ENCODE measurements at regions not wholly inside any gene's neighbourhood (a gene's known extent, or its start where the extent isn't known, plus 50 kb on each side); places are given as distances from the start of the nearest gene placed in this dataset.
"Not testable (repeated sequence)": the region's sequence is repeated elsewhere in the genome, so short reads cannot be mapped to it uniquely, and the experiment has no call there.

DNA sequence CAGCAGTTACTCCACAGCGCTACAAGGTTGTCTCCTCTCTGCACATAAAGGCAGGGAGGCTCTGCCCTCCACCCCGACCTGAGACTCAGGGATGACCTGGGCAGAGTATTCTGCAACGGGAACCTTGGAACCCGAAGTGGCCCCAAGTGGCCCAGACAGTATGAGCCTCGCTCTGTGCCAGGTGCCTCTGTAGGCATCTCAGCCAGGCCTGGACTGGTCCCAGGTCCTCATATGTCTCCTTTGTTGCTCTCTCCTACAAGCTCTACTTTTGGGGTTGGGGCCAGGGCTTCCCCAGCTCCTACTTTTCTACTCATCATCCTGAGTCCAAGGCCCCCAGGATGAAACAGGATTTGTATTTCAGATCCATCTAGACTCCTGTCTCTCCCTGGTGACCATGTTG, 241.5 kb upstream of the PRSS1 start:
- Histone ChIP-seq H3K4me1 (no peaks in the 10 kb centered on the region), H3K36me3 (no peaks in the 10 kb centered on the region), H3K4me3 (no peak overlapping the region), H3K27me3 (no peaks in the 10 kb centered on the region), H3K9me3 (no peaks in the 10 kb centered on the region), H3K27ac (no peak overlapping the region)
- 88 to 89% methylated on average over 3 to 4 of the region's 5 CpGs for WGBS, 2 donors
- DNase-seq (ENCODE audit: low spot score in 2 of 2): no peak
- TF ChIP-seq EP300 (IDR thresholded peaks at IDR 0.05): no peak

- not testable (repeated sequence) for H3K27me3 ChIP-seq; H3K9me3 ChIP-seq; H3K4me3 ChIP-seq; H3K36me3 ChIP-seq; H3K27ac ChIP-seq; H3K4me1 ChIP-seq; DNase-seq (ENCODE audit: low spot score in 2 of 2)
- 82 to 88% methylated on average over 5 of the region's 5 CpGs for WGBS, 2 donors
Observed at GRCh38 chr7:142507066-142507465, 242.2 kb upstream of the PRSS1 start.

DNA sequence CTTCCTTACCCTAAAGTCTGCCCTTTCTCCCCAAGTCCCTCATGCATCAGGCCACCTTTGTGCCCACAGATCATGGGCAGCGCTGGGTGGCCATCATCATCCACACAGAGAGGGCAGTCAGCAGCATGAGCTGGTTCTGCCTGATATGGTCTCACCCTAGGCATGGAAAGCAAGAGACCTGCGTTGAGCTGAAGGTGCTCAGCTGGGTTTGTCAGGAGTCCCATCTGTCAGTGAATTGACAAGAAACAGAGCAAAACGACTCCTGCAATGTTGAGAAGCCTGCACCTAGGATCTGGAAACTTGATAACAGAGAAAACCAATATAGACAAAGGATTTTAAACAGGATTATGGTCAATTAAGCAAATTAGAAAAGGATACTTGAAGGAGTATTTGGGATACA, 242.7 kb upstream of the PRSS1 start:
- Histone ChIP-seq H3K9me3 (no peaks in the 10 kb centered on the region), H3K4me3 (no peak overlapping the region), H3K27me3 (no peaks in the 10 kb centered on the region), H3K27ac (no peak overlapping the region), H3K36me3 (no peaks in the 10 kb centered on the region), H3K4me1 (no peaks in the 10 kb centered on the region)
- DNase-seq (ENCODE audit: low spot score in 2 of 2): no peak
- 82 to 86% methylated on average over 3 of the region's 3 CpGs for WGBS, 2 donors
- no peak for TF ChIP-seq CTCF (IDR thresholded peaks at IDR 0.05)
- TF ChIP-seq EP300 (IDR thresholded peaks at IDR 0.05): no peak
- TF ChIP-seq POLR2A (IDR thresholded peaks at IDR 0.05): no peak

DNA sequence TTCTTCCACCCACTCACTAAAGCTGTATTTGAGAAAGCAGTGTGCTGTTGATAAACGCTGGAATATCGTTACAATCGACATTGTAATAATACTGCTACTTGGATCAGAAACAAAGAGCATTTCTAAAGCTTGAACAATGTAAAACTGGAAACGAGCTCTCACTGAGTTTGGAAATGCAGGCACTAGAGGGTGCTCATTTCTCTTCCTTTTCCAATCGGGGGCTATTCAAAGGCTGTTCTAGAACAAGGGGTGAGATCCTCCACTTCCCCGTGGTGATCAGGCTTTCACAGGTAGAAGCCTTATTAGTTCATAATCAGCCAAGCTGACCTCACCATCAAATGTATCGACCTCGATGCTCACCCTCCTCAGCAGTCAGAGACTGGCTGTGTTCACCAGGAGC, 245.3 kb upstream of the PRSS1 start:
- H3K4me1 ChIP-seq; H3K27ac ChIP-seq; H3K4me3 ChIP-seq; H3K27me3 ChIP-seq; DNase-seq (ENCODE audit: low spot score in 2 of 2); H3K36me3 ChIP-seq; H3K9me3 ChIP-seq: not testable (repeated sequence)
- 23 to 25% methylated on average over 8 of the region's 8 CpGs for WGBS, 2 donors

GRCh38 chr7:142503036-142503435, 245.2 kb upstream of the PRSS58 start:
- Histone ChIP-seq H3K27me3 (no peaks in the 10 kb centered on the region), H3K36me3 (no peaks in the 10 kb centered on the region), H3K4me1 (no peaks in the 10 kb centered on the region), H3K9me3 (no peaks in the 10 kb centered on the region), H3K4me3 (no peak overlapping the region), H3K27ac (no peak overlapping the region)
- DNase-seq (ENCODE audit: low spot score in 2 of 2): no peak
- WGBS, 2 donors: 88 to 94% methylated on average over 6 of the region's 6 CpGs
- TF ChIP-seq EP300 (IDR thresholded peaks at IDR 0.05) (no peak), CTCF (IDR thresholded peaks at IDR 0.05) (no peak), POLR2A (IDR thresholded peaks at IDR 0.05) (no peak)

DNA sequence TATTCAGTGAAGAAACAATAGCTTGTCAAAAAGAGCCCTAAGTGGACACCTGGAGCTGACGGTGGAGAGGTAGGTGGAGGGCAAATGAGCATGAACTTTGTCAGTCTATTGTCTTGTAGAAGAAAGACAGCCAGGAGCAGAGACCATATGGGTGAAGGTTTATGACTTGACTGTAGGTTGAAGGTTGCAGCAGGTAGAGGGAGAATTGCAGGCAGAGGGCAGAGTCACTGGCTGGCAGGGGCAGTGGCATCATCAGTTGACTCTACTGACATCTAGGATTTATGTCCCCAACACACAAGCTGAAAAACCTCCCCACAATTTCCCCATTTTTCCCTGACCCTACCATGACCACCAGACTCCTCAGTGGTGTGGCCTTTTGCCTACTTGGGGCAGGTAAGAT, 243.6 kb upstream of the PRSS58 start:
- TF ChIP-seq EP300 (IDR thresholded peaks at IDR 0.05): no peak
- no peak for TF ChIP-seq POLR2A (IDR thresholded peaks at IDR 0.05)
- no peak for TF ChIP-seq CTCF (IDR thresholded peaks at IDR 0.05)
- H3K27me3 ChIP-seq: no peaks in the 10 kb centered on the region
- peaks cover 0 to 4% (median 0%) of the 10 kb centered on the region in 4 donors for H3K4me1 ChIP-seq
- H3K9me3 ChIP-seq: no peaks in the 10 kb centered on the region
- no peaks in the 10 kb centered on the region for H3K36me3 ChIP-seq
- H3K27ac ChIP-seq: no peak overlapping the region
- 36 to 43% methylated on average over 1 of the region's 1 CpG for WGBS, 2 donors
- DNase-seq (ENCODE audit: low spot score in 2 of 2): no peak
- no peak overlapping the region for H3K4me3 ChIP-seq

DNA sequence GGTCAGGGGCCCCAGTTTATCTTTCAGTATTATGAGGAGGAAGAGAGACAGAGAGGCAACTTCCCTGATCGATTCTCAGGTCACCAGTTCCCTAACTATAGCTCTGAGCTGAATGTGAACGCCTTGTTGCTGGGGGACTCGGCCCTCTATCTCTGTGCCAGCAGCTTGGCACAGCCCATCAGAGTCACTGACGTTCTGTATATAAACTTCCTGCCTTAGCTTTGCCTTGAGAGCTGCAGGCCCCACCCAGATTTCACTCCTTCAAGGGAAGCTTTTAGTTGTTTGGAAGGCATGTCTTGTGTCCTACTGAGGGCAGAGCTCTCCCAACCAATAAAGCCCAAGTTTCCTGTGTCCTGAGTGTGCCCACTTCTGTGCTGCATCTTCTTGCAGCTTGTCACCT, 242.5 kb upstream of the PRSS58 start:
- H3K36me3 ChIP-seq: no peaks in the 10 kb centered on the region
- TF ChIP-seq CTCF (IDR thresholded peaks at IDR 0.05) (no peak), EP300 (IDR thresholded peaks at IDR 0.05) (no peak), POLR2A (IDR thresholded peaks at IDR 0.05) (no peak)
- peaks cover 0 to 15% (median 0%) of the 10 kb centered on the region in 4 donors for H3K4me1 ChIP-seq
- H3K9me3 ChIP-seq: no peaks in the 10 kb centered on the region
- H3K27ac ChIP-seq: no peak overlapping the region
- 37 to 39% methylated on average over 4 of the region's 4 CpGs for WGBS, 2 donors
- DNase-seq (ENCODE audit: low spot score in 2 of 2): no peak
- H3K27me3 ChIP-seq: no peaks in the 10 kb centered on the region
- H3K4me3 ChIP-seq: no peak overlapping the region

Data from tibial nerve (tissue), 4 donors.